GM18519 (cell line): ENCODE measurements at regions not wholly inside any gene's neighbourhood (a gene's known extent, or its start where the extent isn't known, plus 50 kb on each side); places are given as distances from the start of the nearest gene placed in this dataset.

ENCODE experiments used
- ATAC-seq: cut with Tn5 transposase; IDR thresholded peaks from one replicate; pipeline ENCODE4 v1.9.1; 2021; ENCODE audit warnings: mild to moderate bottlenecking, moderate library complexity; ENCODE audit not compliant: unreplicated experiment, low FRiP score

DNA sequence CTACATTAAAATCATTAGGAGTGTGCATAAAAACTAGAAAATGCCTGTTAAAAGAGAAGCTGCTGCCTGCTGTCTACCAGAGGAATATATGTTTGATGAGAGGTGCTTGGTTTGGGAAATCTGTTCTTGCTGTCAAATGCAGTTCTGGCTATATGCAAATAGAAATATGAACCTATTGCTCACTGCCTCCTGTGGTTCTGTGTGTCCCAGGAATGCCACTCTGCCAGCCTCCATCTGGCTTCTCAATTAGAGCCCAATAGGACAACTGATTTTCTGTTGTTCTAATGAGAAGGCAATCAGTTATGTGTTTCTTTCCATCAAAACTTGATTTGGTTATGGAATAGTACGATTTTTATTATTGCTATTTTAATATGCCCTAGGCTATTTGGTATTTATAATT, 759.7 kb downstream of the HDGFL1 start:
- ATAC-seq, result no peak

DNA sequence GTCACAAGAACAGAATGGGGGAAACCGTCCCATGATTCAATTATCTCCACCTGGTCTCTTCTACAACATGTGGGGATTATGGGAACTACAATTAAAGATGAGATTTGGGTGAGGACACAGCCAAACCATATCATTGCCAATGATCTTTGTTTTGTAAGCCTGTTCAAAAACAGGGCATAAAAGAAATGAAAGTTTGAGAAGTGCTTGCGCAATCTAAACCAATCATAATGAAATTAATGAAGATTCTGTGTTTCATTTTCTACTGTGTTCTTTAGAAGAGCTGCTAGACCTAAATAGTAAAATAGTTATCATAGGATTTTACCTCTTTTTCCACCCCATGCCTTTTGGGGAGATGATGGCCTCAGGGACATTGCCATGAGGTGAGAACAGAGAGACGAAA, 761.3 kb downstream of the HDGFL1 start:
- no peak for ATAC-seq

DNA sequence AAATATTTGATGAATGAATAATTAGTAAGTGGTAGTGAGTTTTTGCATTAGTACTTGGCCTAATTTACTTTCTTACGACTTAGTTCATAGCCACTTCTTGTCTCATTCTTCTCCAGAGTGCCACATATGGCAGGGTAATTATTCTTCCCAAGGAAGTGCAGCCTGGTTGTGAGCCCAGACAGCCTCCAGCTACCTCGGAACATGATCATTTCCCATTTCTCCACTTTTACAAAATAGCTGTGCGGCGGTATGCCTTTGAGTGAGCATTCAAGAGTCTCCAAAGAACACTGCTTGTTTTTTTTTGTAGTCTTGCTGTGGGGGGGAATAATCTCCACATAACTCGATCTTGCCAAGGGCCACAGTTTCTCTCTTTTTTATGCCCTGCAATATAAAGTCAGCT, 765.0 kb downstream of the HDGFL1 start:
- ATAC-seq, result no peak

DNA sequence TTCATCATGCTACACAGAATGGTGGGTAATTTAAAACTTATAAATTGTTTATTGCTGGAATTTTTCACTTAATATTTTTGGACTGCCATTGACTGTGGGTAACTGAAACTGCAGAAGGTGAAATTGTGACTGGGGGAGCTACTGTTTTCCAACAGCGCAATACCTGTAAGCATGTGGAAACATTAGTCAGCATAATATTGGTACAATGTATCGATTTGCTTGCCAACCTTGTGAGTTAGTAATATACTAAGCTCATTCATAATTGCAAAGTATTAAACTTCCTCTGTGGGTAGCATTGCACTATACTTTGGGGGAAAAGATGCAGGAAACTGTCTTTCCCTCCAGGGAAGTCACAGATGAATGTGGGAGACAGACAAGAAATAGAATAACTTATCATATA, 766.5 kb downstream of the HDGFL1 start:
- no peak for ATAC-seq

DNA sequence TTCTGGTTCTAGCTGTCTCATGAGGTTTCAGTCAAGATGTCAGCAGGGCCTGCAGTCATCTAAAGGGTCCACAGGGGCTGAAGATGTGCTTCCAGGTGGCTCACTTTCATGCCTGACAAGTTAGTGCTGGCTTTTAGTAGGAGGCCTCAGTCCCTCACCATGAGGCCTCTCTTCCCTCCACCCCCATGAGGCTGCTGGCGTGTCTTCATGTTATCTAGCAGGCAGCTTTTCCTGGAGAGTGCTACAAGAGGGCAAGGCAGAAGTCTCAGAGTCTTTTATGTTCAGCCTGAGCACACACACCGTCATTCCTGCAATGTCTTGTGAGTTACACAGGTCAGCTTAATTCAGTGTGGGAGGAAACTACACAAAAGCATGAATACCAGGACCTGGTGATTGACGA, 769.9 kb downstream of the HDGFL1 start:
- no peak for ATAC-seq

GRCh38 chr6:23340271-23340670, 770.9 kb downstream of the HDGFL1 start:
- ATAC-seq, result no peak

- ATAC-seq, result no peak
These were observed 774.4 kb downstream of the HDGFL1 start for GRCh38 chr6:23343610-23344306.

DNA sequence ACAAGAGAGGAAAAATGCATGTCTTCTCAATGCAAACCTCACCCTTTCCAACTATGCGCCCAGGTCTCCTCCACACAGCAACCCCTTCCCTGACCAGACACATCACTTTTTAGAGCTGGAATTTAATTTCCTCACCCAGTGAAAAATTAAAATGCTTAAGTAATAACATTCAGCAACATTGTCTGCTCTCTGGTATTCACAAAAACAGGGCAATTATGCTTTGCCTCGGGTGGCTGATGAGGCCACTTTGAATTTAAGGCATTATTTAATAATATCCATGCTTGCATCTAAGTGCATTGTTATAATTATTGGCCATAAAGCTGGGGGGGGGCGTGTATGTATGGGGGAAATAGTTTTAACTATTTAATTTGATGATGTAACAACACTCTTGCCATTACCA, 777.8 kb upstream of the NRSN1 start:
- no peak for ATAC-seq

- no peak for ATAC-seq
These were observed 776.4 kb upstream of the NRSN1 start for GRCh38 chr6:23349521-23350147.

DNA sequence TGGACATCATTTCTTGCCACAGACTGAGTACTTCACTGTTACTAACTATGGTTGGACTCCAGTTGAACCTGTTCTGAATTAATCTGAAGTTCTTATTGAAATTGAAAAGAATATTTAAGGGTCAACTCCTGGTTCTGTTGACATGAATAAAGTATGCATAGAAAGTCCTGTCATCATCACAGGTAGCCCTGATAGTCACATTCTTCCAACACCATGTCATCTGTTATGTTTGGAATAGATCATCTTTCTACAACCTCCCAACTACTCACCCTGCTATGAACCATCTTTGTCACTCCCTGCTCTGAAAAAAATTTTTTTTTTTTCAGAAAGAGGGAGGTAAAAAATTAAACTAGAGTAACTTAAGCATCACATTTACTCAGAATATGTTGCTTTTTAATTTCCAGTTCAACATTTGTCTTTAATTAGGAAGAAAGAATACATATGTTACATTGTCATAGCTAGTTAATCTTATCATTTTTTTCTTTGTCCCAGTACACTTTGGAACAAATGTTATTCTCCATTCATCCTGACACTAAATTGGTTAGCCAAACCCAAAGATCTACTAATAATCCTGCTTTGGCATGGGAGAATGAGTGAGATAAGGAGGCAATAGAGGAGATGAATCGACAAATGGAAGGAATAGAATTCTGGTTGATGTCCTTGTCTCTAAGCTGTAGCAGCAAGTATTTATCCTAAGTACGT, 775.1 kb upstream of the NRSN1 start:
- no peak for ATAC-seq

DNA sequence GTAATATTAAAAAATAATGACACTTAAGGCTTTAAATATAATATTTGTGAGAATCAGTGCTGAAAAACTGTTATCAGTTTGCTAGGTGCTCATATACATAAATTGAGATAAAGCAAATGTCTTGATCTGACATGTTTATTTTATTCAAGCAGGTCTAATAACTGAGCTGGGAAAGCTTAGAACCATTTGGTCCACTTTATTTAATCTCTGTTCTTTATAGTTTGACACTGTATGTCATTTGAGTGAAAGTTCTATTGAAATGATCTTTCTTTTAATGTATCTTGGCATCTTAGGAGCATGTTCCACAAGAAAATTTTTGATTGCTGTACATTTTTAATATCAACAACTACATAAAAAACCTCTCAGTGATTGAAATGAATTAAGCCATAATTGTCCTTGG, 772.0 kb upstream of the NRSN1 start:
- no peak for ATAC-seq

GRCh38 chr6:23357185-23357766, 768.7 kb upstream of the NRSN1 start:
- no peak for ATAC-seq

DNA sequence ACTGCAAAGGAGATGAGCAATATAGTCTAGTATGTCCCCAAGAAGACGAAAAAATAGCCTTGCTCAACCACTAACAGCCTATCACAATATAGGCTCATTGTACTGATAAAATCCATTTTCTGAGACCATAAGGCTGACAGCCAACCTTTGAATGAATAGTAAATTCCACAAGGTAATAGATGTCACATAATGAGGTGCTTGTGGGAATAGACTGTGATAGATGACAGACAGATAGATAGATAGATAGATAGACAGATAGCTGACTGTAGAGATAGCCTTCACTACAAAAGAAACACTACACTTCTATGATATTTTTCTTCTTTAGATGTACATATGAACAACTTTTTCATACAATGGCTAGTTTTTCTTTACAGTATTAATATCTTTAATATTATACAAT, 760.3 kb upstream of the NRSN1 start:
- ATAC-seq, result no peak

- no peak for ATAC-seq
These were observed 758.7 kb upstream of the NRSN1 start for GRCh38 chr6:23367311-23367710.

DNA sequence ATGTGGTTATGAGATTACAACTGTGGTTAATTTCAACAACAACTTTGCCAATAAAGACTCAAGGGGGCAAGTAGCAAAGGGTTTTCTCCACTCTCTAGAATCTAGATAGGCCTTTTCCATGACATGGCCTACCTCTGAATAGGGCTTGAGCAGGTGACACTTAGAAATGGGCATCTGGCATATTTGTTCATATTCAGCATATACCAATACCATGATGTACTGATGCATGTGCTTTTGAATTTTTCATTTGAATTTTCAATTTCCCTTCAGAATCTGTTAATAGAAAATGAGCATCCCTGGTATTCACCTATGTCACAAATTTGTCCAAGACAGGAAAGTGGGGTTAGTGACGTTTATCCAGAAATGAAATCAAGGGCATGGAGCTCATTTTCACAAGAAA, 757.5 kb upstream of the NRSN1 start:
- no peak for ATAC-seq

- ATAC-seq, result no peak
These were observed 756.0 kb upstream of the NRSN1 start for GRCh38 chr6:23370051-23370450.

DNA sequence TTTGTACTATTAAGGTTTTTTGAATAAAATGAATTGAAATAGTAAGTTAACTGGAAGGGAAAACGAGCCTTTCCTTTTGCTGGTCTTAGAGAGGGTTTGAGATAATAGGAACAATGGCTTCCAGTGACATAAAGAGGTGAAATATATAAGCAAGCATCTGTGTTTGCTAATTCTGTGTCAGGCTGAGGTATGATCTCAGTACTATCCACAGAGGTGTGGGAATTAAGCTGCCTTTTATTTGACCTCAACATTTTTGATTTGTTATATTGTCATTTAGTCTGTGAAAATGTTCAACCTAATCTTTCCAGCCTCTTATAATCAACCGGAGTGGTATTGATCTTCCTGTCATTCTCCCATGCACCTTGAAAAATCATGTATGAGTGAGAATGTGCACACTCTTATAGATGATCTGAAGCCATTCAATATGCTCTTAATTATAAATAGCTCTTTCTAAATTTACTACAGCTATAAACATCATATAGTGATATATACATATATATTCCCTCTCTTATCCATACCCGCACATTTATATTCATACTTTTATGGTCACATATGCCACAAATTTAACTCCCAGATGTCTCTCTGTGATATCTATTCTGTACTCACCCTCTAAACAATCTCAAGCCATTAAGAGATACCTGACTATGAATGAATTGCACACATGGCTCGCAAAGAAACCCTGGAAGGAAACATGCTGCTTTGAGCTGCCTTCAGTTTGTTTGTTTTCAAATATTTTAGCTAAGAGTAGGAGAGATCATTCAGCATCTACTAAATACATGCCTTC, 754.7 kb upstream of the NRSN1 start:
- ATAC-seq, result no peak

- ATAC-seq, result no peak
These were observed 748.2 kb upstream of the NRSN1 start for GRCh38 chr6:23377830-23378229.

DNA sequence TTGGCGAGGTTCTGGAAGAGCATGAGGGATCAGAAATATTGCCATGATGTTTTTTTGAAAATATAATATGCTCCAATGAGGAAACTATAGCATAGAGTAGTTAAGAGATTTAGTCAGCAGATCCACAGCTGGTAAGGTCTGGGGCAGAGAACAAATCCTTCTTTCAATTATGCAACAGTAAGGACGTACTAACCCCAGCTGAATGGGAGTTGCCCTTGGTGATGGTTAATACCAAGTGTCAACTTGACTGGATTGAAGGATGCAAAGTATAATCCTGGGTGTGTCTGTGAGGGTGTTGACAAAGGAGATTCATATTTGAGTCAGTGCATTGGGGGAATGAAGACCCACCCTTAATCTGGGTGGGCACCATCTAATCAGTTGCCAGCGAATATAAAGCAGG, 745.5 kb upstream of the NRSN1 start:
- no peak for ATAC-seq

DNA sequence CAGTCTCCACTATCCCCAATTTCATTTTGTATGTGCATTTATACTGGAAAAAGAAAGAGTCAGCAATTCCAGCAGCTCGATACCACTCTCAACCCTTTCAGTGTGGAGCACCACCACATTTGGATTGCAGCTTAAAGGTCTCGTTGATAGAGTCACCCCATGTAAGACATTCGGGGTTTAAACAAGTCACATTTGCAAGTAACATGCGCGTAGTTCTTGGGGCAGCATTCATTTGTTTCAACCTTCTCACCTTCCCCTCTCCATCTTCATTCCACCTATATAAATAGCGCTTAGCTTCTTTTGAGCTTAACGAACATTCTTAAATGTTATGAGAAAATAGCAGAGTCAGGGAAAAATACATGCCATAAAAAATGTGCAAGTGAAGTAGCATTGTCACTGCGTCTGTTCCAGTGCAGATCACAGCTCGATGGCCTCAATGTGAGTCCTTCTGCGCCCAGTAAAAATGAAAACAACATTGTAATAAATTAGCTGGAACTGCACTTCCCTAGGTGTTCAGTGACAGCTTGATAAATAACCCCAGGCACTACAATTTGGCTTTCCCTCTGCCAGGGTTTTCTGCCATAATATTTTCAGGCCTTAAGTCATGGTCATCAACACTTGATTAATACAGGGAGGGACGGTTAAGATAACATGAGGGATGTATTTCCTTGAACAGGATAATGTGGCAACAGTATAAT, 737.8 kb upstream of the NRSN1 start:
- no peak for ATAC-seq
